DMS114 treated with DMSO at 0.1 percent for 48 hours (cell line): ENCODE measurements at regions not wholly inside any gene's neighbourhood (a gene's known extent, or its start where the extent isn't known, plus 50 kb on each side); places are given as distances from the start of the nearest gene placed in this dataset.
"Not testable (repeated sequence)": the region's sequence is repeated elsewhere in the genome, so short reads cannot be mapped to it uniquely, and the experiment has no call there.

Experiments used
- DNase-seq: peaks from one replicate; lab custom pipeline; 2025; ENCODE audit not compliant: unreplicated experiment; lab: John Stamatoyannopoulos, UW

GRCh38 chr11:106482917-106483785 lies 405.7 kb downstream of the AASDHPPT start:
- no peak for DNase-seq

GRCh38 chr11:106491751-106492150 lies 414.3 kb downstream of the AASDHPPT start:
- no peak for DNase-seq

- DNase-seq, result no peak
Measured at GRCh38 chr11:106493751-106494150, 416.3 kb downstream of the AASDHPPT start.

- DNase-seq, result no peak
Measured at GRCh38 chr11:106495046-106495445, 417.6 kb downstream of the AASDHPPT start.

- DNase-seq, result no peak
Measured at GRCh38 chr11:106496677-106497076, 419.2 kb downstream of the AASDHPPT start.

GRCh38 chr11:106497321-106497720 lies 419.9 kb downstream of the AASDHPPT start:
- DNase-seq, result no peak

- no peak for DNase-seq
Measured at GRCh38 chr11:106497822-106498221, 420.4 kb downstream of the AASDHPPT start.

- DNase-seq, result no peak
Measured at GRCh38 chr11:106503901-106504300, 426.4 kb downstream of the AASDHPPT start.

- DNase-seq, result no peak
Measured at GRCh38 chr11:106507645-106508306, 430.3 kb downstream of the AASDHPPT start.

GRCh38 chr11:106514706-106515105 lies 437.2 kb downstream of the AASDHPPT start:
- no peak for DNase-seq

- DNase-seq, result no peak
Measured at GRCh38 chr11:106517426-106517825, 440.0 kb downstream of the AASDHPPT start.

GRCh38 chr11:106520146-106520912 lies 442.9 kb downstream of the AASDHPPT start:
- DNase-seq, result no peak

- DNase-seq, result no peak
Measured at GRCh38 chr11:106520920-106521319, 443.5 kb downstream of the AASDHPPT start.

GRCh38 chr11:106523171-106523570 lies 445.7 kb downstream of the AASDHPPT start:
- no peak for DNase-seq

- no peak for DNase-seq
Measured at GRCh38 chr11:106523921-106524320, 446.5 kb downstream of the AASDHPPT start.

GRCh38 chr11:106524436-106524835 lies 447.0 kb downstream of the AASDHPPT start:
- no peak for DNase-seq

GRCh38 chr11:106531648-106532047 lies 454.2 kb downstream of the AASDHPPT start:
- not testable (repeated sequence) for DNase-seq

GRCh38 chr11:106533046-106533445 lies 455.6 kb downstream of the AASDHPPT start:
- no peak for DNase-seq

GRCh38 chr11:106540001-106540400 lies 462.5 kb downstream of the AASDHPPT start:
- no peak for DNase-seq

- DNase-seq, result no peak
Measured at GRCh38 chr11:106548406-106548805, 469.9 kb downstream of the GUCY1A2 start.
